Mammary epithelial cell (primary cell): ENCODE measurements at regions not wholly inside any gene's neighbourhood (a gene's known extent, or its start where the extent isn't known, plus 50 kb on each side); places are given as distances from the start of the nearest gene placed in this dataset.

ENCODE experiments used
- CTCF ChIP-seq, 2 donors: IDR thresholded peaks in 1 of 2; conservative IDR thresholded peaks in 1 of 2; 2 replicates each; pipeline ENCODE4 v1.5.1; 2011 to 2012; ENCODE audit warnings: inconsistent platforms in 2 of 2, low read length in 2 of 2, mild to moderate bottlenecking in 2 of 2, control low read depth in 1 of 2, low read depth in 1 of 2; ENCODE audit not compliant: insufficient read depth in 1 of 2; ENCODE audit errors: extremely low read depth in 1 of 2
- EZH2 ChIP-seq: IDR thresholded peaks from 2 replicates; pipeline ENCODE4 v1.6.1; 2012; ENCODE audit warnings: low read length, inconsistent platforms, borderline replicate concordance

- TF ChIP-seq CTCF (conservative IDR thresholded peaks at IDR 0.05 in 1 of 2, IDR thresholded peaks at IDR 0.05 in 1 of 2; ENCODE audit: extremely low read depth in 1 of 2, insufficient read depth in 1 of 2, low read depth in 1 of 2, low read length in 2 of 2): no peak
- no peak for TF ChIP-seq EZH2
These were observed 76.0 kb upstream of the CD180 start for GRCh38 chr5:67272453-67273130.
